Lower leg skin (tissue), 4 donors: ENCODE measurements at regions not wholly inside any gene's neighbourhood (a gene's known extent, or its start where the extent isn't known, plus 50 kb on each side); places are given as distances from the start of the nearest gene placed in this dataset.

Experiments used
- DNase-seq, 2 donors: peaks; one replicate each; pipeline ENCODE4 v3.0.0-alpha.2; 2019; ENCODE audit warnings: low spot score in 2 of 2
- H3K4me3 ChIP-seq: fragments of 200-600 bp; sonication (generic); 2 replicates; pipeline ENCODE4 v1.5.1; 2017; ENCODE audit warnings: mild to moderate bottlenecking, low read depth; ENCODE audit not compliant: poor library complexity, severe bottlenecking
- CTCF ChIP-seq, 3 donors: fragments of 450-650 bp; IDR thresholded peaks; one replicate each; pipeline ENCODE4 v1.5.1; 2016; ENCODE audit warnings: antibody characterized with exemption in 3 of 3, mild to moderate bottlenecking in 3 of 3, moderate library complexity in 2 of 3
- POLR2A ChIP-seq, 2 donors: fragments of 450-650 bp; IDR thresholded peaks; one replicate each; pipeline ENCODE4 v1.6.1; 2016 to 2017; ENCODE audit warnings: antibody characterized with exemption in 2 of 2, mild to moderate bottlenecking in 1 of 2, moderate library complexity in 1 of 2
- WGBS, 2 donors: methylation state at CpG; one replicate each; pipeline ENCODE4 v1.1.5; 2018; 5-methylcytosine and 5-hydroxymethylcytosine counted together
- intact Hi-C: fragments of 100-400 bp; cut with DNase I; formaldehyde crosslinking; loops from one replicate; pipeline ENCODE4 v1.15.0; 2023; ENCODE audit warnings: low total_unique reads

- no peak overlapping the region for H3K4me3 ChIP-seq
- DNase-seq: no peak
- intact Hi-C loops: no loop called here
- TF ChIP-seq POLR2A (IDR thresholded peaks at IDR 0.05) (no peak), CTCF (IDR thresholded peaks at IDR 0.05) (no peak)
- 75 to 81% methylated on average over 1 of the region's 1 CpG for WGBS, 2 donors
Observed at GRCh38 chr10:109027534-109028185, 895.7 kb downstream of the XPNPEP1 start.

DNA sequence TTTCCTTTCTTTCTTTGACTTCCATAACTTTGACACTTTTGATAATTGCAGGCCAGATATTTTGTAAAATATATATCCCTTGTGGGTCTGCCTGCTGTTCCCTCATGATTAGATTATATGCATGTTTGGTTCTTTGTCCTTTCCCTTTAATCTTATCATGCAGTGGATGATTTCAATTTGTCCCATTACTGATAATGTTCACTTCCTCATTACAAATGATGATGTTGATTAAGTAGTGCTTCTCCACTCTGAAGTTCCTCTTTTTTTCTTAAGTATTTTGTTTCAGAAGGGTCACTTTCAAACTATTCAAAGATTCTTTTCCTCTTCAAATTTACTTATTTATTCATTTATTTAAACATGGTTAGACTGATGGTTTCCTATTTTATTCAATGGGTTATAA, 898.1 kb downstream of the XPNPEP1 start:
- intact Hi-C loops: no loop called here
- no peak for TF ChIP-seq POLR2A (IDR thresholded peaks at IDR 0.05)
- TF ChIP-seq CTCF (IDR thresholded peaks at IDR 0.05): no peak
- no peak for DNase-seq
- no peak overlapping the region for H3K4me3 ChIP-seq

DNA sequence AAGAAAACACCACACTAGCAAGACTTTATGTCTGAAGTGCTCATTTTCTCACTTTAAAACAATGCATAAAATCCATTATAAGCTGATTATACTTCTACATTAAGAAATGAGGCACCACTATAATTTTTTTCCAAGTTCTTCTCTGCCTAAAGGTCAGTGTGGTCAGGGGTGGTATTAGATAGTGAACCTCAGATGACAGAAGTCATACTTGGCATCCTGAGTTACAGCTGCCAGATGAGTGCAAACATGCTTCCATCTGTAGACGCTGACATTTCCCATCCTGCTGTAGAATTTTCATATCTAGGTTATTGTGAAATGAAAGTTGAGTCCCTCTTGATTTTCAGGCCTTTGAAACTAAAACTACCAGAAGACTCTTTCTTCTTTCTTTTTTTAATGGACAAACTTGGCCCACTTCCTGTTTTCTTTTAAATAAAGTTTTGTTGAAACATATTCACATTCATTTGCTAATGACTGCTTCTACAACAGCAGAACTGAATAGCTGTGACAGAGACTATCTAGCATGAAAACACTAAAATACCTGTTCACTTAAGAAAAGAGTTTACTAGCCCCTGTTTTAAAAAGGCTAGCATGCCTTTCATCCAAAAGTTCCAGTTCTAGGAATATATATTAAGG, 900.8 kb downstream of the XPNPEP1 start:
- WGBS, 2 donors: 85 to 89% methylated on average over 1 of the region's 1 CpG
- TF ChIP-seq POLR2A (IDR thresholded peaks at IDR 0.05): no peak
- no peak for TF ChIP-seq CTCF (IDR thresholded peaks at IDR 0.05)
- intact Hi-C loops: no loop called here
- H3K4me3 ChIP-seq: no peak overlapping the region
- DNase-seq: no peak

- intact Hi-C loops: no loop called here
- H3K4me3 ChIP-seq: no peak overlapping the region
- TF ChIP-seq CTCF (IDR thresholded peaks at IDR 0.05) (no peak), POLR2A (IDR thresholded peaks at IDR 0.05) (no peak)
- WGBS, 2 donors: 27 to 32% methylated on average over 6 of the region's 6 CpGs
- no peak for DNase-seq
Observed at GRCh38 chr10:109019001-109019424, 904.3 kb downstream of the XPNPEP1 start.

DNA sequence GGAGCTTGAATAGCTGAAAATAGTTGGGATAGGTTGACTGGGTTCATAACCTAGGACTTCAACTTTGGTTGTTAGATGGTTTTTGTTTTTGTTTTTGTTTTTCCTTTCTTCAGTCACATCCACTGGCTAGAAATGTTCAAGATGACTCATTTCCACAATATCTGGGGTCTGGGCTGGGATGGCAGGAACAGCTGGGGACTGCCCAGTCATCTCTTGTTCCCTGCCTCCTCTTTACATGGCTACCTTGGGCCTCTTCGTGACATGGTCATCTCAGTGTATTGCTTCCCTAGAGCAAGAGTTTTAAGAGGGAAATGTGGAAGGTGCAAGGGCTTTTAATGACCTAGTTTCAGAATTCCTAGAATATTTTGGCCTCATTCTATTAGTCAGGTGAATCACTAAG, 915.8 kb downstream of the XPNPEP1 start:
- WGBS, 2 donors: 83 to 95% methylated on average over 1 of the region's 1 CpG
- TF ChIP-seq CTCF (IDR thresholded peaks at IDR 0.05) (no peak), POLR2A (IDR thresholded peaks at IDR 0.05) (no peak)
- no peak overlapping the region for H3K4me3 ChIP-seq
- intact Hi-C loops: no loop called here
- no peak for DNase-seq

DNA sequence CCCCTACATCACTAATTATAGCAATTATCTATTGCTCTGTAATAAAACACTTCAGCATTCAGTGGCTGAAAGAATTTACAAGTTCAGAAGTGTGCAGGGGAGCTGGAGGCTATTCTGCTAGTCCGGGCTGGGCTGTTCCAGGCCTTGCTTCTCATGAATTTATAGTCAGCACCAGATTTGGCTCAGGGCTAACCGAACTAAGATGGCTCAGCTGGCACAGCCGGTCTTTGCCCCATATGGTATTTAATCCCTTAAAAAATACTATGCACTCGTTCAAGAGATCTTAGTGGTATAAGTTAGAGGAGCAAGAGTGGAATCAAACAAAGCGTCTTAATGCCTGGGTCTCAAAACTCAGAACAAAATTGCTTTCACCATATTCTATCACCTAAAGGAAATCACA, 932.9 kb downstream of the XPNPEP1 start:
- H3K4me3 ChIP-seq: no peak overlapping the region
- 52 to 54% methylated on average over 5 of the region's 5 CpGs for WGBS, 2 donors
- DNase-seq: no peak
- intact Hi-C loops: no loop called here
- TF ChIP-seq POLR2A (IDR thresholded peaks at IDR 0.05) (no peak), CTCF (IDR thresholded peaks at IDR 0.05) (no peak)
